HEK293 (cell line): ENCODE measurements at regions not wholly inside any gene's neighbourhood (a gene's known extent, or its start where the extent isn't known, plus 50 kb on each side); places are given as distances from the start of the nearest gene placed in this dataset.

Experiments
- CTCF ChIA-PET: fragments of 350-600 bp; formaldehyde crosslinking; extraction: SDS; loops from one replicate; lab custom pipeline; 2021; ENCODE audit warnings: antibody characterized with exemption; lab: Yijun Ruan, JAX
- POLR2A ChIA-PET: fragments of 300-600 bp; formaldehyde crosslinking; extraction: SDS; loops from one replicate; lab custom pipeline; 2020; ENCODE audit warnings: antibody characterized with exemption, inconsistent platforms; lab: Yijun Ruan, JAX
- H3K27ac ChIP-seq: fragments of 200-500 bp; sonication (Bioruptor generic); 2 replicates; pipeline ENCODE4 v1.5.1; 2014; ENCODE audit warnings: low read depth, low read length, control low read depth, inconsistent platforms; ENCODE audit errors: extremely low read depth
- H3K36me3 ChIP-seq, 2 experiments: fragments of 200-500 bp in 1 of 2; sonication (Bioruptor generic) in 1 of 2; 1 replicate in 1 of 2; 2 replicates in 1 of 2; pipeline ENCODE4 v1.5.1; 2014 to 2017; ENCODE audit warnings: inconsistent platforms in 2 of 2, low read length in 2 of 2; ENCODE audit not compliant: control insufficient read depth in 2 of 2, insufficient read depth in 1 of 2
- H3K4me1 ChIP-seq: fragments of 200-500 bp; sonication (Bioruptor generic); 2 replicates; pipeline ENCODE4 v1.5.1; 2014; ENCODE audit warnings: mild to moderate bottlenecking, low read length, inconsistent platforms; ENCODE audit not compliant: control insufficient read depth, insufficient read depth
- H3K4me3 ChIP-seq: 2 replicates; pipeline ENCODE4 v1.5.1; 2011; ENCODE audit warnings: low read depth, mild to moderate bottlenecking, control low read depth, low read length, moderate library complexity
- H3K9me3 ChIP-seq: fragments of 200-500 bp; sonication (Bioruptor generic); 2 replicates; pipeline ENCODE4 v1.5.1; 2014; ENCODE audit warnings: low read depth, low read length, inconsistent platforms; ENCODE audit not compliant: control insufficient read depth, insufficient read depth
- BCL11A ChIP-seq: fragments of 450-650 bp; formaldehyde crosslinking; IDR thresholded peaks from 2 replicates; pipeline ENCODE4 v1.5.1; 2016; ENCODE audit warnings: low read depth, missing biosample characterization, missing genetic modification characterization
- KLF16 ChIP-seq: fragments of 450-650 bp; formaldehyde crosslinking; IDR thresholded peaks from 2 replicates; pipeline ENCODE4 v1.5.1; 2017; ENCODE audit warnings: missing biosample characterization, missing genetic modification characterization
- KLF9 ChIP-seq: fragments of 450-650 bp; formaldehyde crosslinking; IDR thresholded peaks from 2 replicates; pipeline ENCODE4 v1.5.1; 2016; ENCODE audit warnings: missing biosample characterization, missing genetic modification characterization, low read depth
- OVOL3 ChIP-seq: fragments of 450-650 bp; formaldehyde crosslinking; IDR thresholded peaks from 2 replicates; pipeline ENCODE4 v1.5.1; 2016; ENCODE audit warnings: missing biosample characterization, missing genetic modification characterization
- ZBTB7A ChIP-seq: fragments of 450-650 bp; formaldehyde crosslinking; IDR thresholded peaks from 2 replicates; pipeline ENCODE4 v1.5.1; 2016; ENCODE audit warnings: low read depth, missing biosample characterization, missing genetic modification characterization
- ZNF121 ChIP-seq: fragments of 450-650 bp; formaldehyde crosslinking; IDR thresholded peaks from 2 replicates; pipeline ENCODE4 v1.5.1; 2016; ENCODE audit warnings: missing biosample characterization, missing genetic modification characterization
- ZNF138 ChIP-seq: fragments of 450-650 bp; formaldehyde crosslinking; IDR thresholded peaks from 2 replicates; pipeline ENCODE4 v1.5.1; 2016; ENCODE audit warnings: missing biosample characterization, missing genetic modification characterization, borderline replicate concordance
- ZNF174 ChIP-seq: fragments of 450-650 bp; formaldehyde crosslinking; IDR thresholded peaks from 2 replicates; pipeline ENCODE4 v1.5.0; 2017; ENCODE audit warnings: missing biosample characterization, mild to moderate bottlenecking, missing genetic modification characterization
- ZNF341 ChIP-seq: fragments of 450-650 bp; formaldehyde crosslinking; IDR thresholded peaks from 2 replicates; pipeline ENCODE4; 2016; ENCODE audit warnings: low read depth, missing biosample characterization, missing genetic modification characterization
- ZNF404 ChIP-seq: fragments of 450-650 bp; formaldehyde crosslinking; IDR thresholded peaks from 2 replicates; pipeline ENCODE4 v1.5.1; 2017; ENCODE audit warnings: missing biosample characterization, missing genetic modification characterization
- ZNF48 ChIP-seq: fragments of 450-650 bp; formaldehyde crosslinking; IDR thresholded peaks from 2 replicates; pipeline ENCODE4 v1.5.1; 2016; ENCODE audit warnings: missing biosample characterization, missing genetic modification characterization
- ZNF529 ChIP-seq: fragments of 450-650 bp; formaldehyde crosslinking; IDR thresholded peaks from 2 replicates; pipeline ENCODE4 v1.5.1; 2017; ENCODE audit warnings: missing genetic modification characterization, missing biosample characterization; ENCODE audit not compliant: insufficient replicate concordance
- ZNF549 ChIP-seq: fragments of 450-650 bp; IDR thresholded peaks from 2 replicates; pipeline ENCODE4 v1.5.1; 2018; ENCODE audit warnings: missing biosample characterization, missing genetic modification characterization, mild to moderate bottlenecking, inconsistent platforms, moderate library complexity
- ZNF658 ChIP-seq: fragments of 450-650 bp; formaldehyde crosslinking; IDR thresholded peaks from 2 replicates; pipeline ENCODE4; 2016; ENCODE audit warnings: missing biosample characterization, missing genetic modification characterization
- TF ChIP-seq, protein P1 (sequence below): fragments of 450-650 bp; formaldehyde crosslinking; IDR thresholded peaks from 2 replicates; pipeline ENCODE4 v1.5.1; 2016; ENCODE audit warnings: missing biosample characterization, missing genetic modification characterization
- TF ChIP-seq, protein P2 (sequence below): fragments of 450-650 bp; formaldehyde crosslinking; IDR thresholded peaks from 2 replicates; pipeline ENCODE4 v1.5.1; 2016; ENCODE audit warnings: missing biosample characterization, missing genetic modification characterization
- TF ChIP-seq, protein P3 (sequence below): fragments of 450-650 bp; formaldehyde crosslinking; IDR thresholded peaks from 2 replicates; pipeline ENCODE4; 2016; ENCODE audit warnings: missing biosample characterization, missing genetic modification characterization
- TF ChIP-seq, protein P4 (sequence below): fragments of 450-650 bp; formaldehyde crosslinking; IDR thresholded peaks from 2 replicates; pipeline ENCODE4 v1.5.1; 2016; ENCODE audit warnings: missing biosample characterization, missing genetic modification characterization, low read depth

DNA sequence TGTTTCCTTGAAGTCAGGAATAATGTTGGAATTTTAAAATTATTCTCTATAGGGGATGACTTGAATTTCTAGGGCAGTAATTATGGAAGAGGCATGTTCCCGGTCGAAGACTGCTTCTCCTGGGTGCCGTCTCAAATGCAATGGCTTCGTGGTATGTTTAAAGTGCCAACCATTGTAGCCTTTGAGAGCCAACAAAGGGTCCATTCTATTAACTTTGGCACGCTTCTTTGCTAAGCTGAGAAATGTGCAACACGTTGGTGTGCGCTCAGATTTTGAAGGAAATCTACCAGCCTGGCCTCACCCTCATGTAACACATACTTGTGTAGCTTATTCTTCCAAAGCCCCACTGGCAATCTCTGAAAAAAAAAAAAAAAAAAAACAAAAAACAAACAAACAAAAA, 221.2 kb upstream of the ANKH start (continued):
- TF ChIP-seq, protein P1, sequence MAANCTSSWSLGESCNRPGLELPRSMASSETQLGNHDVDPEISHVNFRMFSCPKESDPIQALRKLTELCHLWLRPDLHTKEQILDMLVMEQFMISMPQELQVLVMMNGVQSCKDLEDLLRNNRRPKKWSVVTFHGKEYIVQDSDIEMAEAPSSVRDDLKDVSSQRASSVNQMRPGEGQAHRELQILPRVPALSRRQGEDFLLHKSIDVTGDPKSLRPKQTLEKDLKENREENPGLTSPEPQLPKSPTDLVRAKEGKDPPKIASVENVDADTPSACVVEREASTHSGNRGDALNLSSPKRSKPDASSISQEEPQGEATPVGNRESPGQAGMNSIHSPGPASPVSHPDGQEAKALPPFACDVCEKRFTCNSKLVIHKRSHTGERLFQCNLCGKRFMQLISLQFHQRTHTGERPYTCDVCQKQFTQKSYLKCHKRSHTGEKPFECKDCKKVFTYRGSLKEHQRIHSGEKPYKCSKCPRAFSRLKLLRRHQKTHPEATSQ (tag by site-specific recombination), result no peak

DNA sequence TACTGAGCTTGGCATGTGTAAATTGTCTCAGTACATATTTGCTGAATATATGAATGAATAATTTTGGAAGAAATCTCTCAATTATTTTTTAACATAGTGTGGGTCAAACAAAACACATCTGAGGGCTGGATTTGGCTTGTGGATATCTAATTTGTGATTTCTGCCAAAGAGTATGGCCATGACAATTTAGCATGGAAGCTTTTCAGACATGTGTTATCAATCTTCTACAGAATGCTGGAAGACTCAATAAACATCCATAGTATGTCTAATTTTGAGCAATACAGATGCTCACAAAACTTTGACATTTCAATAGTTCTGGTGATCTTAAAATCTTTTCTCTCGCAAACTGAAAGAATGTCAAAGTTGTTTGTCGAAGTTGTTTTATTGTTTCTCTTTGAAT, 214.1 kb upstream of the ANKH start:
- no peaks in the 10 kb centered on the region for H3K4me1 ChIP-seq
- TF ChIP-seq ZNF529 (tag by site-specific recombination), result no peak
- CTCF ChIA-PET, result no interaction called here
- POLR2A ChIA-PET, result no interaction called here
- no peak overlapping the region for H3K27ac ChIP-seq
- no peaks in the 10 kb centered on the region for H3K36me3 ChIP-seq
- H3K9me3 ChIP-seq, result no peaks in the 10 kb centered on the region
- no peak overlapping the region for H3K4me3 ChIP-seq

DNA sequence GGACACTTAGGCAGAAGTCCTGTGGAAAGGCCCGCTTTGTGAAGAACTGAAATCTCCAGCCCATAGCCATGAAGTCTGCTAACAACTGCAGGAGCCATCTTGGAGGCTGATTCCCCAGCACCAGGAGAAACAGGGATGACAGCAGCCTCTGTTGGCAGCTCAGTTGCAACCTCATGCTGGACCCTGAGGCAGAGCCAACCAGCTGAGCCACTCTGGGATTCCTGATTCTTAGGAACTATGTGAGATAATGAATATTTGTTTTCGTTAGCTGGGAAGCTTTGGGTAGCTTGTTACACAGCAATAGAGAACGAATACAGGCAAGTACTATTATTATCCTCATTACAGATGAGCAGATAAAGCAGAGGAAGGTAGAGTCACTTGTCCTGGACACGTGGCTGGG, 210.5 kb upstream of the ANKH start:
- TF ChIP-seq ZNF48 (tag by site-specific recombination), result no peak
- TF ChIP-seq OVOL3 (tag by site-specific recombination), result no peak
- no peak for TF ChIP-seq ZNF658 (tag by site-specific recombination)
- CTCF ChIA-PET, result no interaction called here

DNA sequence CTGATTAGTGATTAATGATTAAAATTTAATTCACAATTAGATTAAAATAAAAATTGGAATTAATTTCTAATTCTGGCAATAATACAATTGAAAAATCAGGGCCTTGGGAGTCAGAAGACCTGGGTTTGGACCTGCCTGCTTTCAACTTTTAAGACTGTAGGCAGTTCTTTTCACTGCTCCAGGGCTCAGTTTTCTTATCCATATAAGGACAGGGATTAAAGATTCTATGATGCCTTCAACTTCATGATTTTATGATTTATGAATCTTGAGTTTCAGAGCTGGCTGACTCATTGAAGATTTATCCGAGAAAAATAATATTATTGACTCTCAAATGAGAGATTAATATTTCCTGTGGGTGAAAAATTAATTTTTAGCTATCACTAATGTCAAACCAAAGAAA, 208.6 kb upstream of the ANKH start:
- H3K4me3 ChIP-seq, result no peak overlapping the region
- no peaks in the 10 kb centered on the region for H3K4me1 ChIP-seq
- H3K36me3 ChIP-seq, result no peaks in the 10 kb centered on the region
- H3K27ac ChIP-seq, result no peak overlapping the region
- TF ChIP-seq, protein P1 (tag by site-specific recombination), result no peak
- TF ChIP-seq, protein P2, sequence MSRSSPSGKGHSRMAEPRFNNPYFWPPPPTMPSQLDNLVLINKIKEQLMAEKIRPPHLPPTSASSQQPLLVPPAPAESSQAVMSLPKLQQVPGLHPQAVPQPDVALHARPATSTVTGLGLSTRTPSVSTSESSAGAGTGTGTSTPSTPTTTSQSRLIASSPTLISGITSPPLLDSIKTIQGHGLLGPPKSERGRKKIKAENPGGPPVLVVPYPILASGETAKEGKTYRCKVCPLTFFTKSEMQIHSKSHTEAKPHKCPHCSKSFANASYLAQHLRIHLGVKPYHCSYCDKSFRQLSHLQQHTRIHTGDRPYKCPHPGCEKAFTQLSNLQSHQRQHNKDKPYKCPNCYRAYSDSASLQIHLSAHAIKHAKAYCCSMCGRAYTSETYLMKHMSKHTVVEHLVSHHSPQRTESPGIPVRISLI (tag by site-specific recombination), result no peak
- TF ChIP-seq BCL11A (tag by site-specific recombination), result no peak
- no peak for TF ChIP-seq ZBTB7A
- TF ChIP-seq, protein P3, sequence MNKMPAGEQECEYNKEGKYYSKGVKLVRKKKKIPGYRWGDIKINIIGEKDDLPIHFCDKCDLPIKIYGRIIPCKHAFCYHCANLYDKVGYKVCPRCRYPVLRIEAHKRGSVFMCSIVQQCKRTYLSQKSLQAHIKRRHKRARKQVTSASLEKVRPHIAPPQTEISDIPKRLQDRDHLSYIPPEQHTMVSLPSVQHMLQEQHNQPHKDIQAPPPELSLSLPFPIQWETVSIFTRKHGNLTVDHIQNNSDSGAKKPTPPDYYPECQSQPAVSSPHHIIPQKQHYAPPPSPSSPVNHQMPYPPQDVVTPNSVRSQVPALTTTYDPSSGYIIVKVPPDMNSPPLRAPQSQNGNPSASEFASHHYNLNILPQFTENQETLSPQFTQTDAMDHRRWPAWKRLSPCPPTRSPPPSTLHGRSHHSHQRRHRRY (tag by site-specific recombination), result no peak
- no peak for TF ChIP-seq ZNF529 (tag by site-specific recombination)
- TF ChIP-seq ZNF549 (tag by site-specific recombination), result no peak
- no peak for TF ChIP-seq ZNF138 (tag by site-specific recombination)
- no peak for TF ChIP-seq ZNF121 (tag by site-specific recombination)
- no peak for TF ChIP-seq ZNF404
- TF ChIP-seq KLF16 (tag by site-specific recombination), result no peak
- TF ChIP-seq OVOL3 (tag by site-specific recombination), result no peak
- TF ChIP-seq KLF9 (tag by site-specific recombination), result no peak
- TF ChIP-seq ZNF174 (tag by site-specific recombination), result no peak
- TF ChIP-seq ZNF341 (tag by site-specific recombination), result no peak
- TF ChIP-seq, protein P4, sequence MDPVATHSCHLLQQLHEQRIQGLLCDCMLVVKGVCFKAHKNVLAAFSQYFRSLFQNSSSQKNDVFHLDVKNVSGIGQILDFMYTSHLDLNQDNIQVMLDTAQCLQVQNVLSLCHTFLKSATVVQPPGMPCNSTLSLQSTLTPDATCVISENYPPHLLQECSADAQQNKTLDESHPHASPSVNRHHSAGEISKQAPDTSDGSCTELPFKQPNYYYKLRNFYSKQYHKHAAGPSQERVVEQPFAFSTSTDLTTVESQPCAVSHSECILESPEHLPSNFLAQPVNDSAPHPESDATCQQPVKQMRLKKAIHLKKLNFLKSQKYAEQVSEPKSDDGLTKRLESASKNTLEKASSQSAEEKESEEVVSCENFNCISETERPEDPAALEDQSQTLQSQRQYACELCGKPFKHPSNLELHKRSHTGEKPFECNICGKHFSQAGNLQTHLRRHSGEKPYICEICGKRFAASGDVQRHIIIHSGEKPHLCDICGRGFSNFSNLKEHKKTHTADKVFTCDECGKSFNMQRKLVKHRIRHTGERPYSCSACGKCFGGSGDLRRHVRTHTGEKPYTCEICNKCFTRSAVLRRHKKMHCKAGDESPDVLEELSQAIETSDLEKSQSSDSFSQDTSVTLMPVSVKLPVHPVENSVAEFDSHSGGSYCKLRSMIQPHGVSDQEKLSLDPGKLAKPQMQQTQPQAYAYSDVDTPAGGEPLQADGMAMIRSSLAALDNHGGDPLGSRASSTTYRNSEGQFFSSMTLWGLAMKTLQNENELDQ (tag by site-specific recombination), result no peak
- CTCF ChIA-PET, result interaction anchor here (0.9 kb wide), 1 partner anchor 25 kb away, joined by 3 read pairs; no protein-coding TSS in a partner anchor
- POLR2A ChIA-PET, result no interaction called here
- no peaks in the 10 kb centered on the region for H3K9me3 ChIP-seq

More for the DNA sequence above, 210.5 kb upstream of the ANKH start:
- Histone ChIP-seq H3K9me3 (no peaks in the 10 kb centered on the region), H3K4me1 (no peaks in the 10 kb centered on the region), H3K4me3 (no peak overlapping the region), H3K27ac (no peak overlapping the region), H3K36me3 (no peaks in the 10 kb centered on the region)
- POLR2A ChIA-PET, result no interaction called here
